OCI-LY3 (cell line): ENCODE measurements at regions not wholly inside any gene's neighbourhood (a gene's known extent, or its start where the extent isn't known, plus 50 kb on each side); places are given as distances from the start of the nearest gene placed in this dataset.

Source experiments
- H2AFZ ChIP-seq: fragments of 200-600, 300-600 bp; shearing (Covaris generic); 2 replicates; pipeline ENCODE4 v1.6.0; 2014; ENCODE audit warnings: antibody characterized with exemption, low read depth, low read length
- H3K27ac ChIP-seq: fragments of 200-600, 300-600 bp; sonication (generic); 2 replicates; pipeline ENCODE4 v1.5.1; 2014; ENCODE audit warnings: mild to moderate bottlenecking, low read length, moderate library complexity, mixed read lengths
- H3K27me3 ChIP-seq: fragments of 200-600, 300-600 bp; sonication (generic); 2 replicates; pipeline ENCODE4 v1.6.1; 2014; ENCODE audit warnings: low read depth, low read length, mixed read lengths
- H3K36me3 ChIP-seq: fragments of 200-600, 300-600 bp; sonication (generic); replicated peaks from 2 replicates; pipeline ENCODE3; 2014; ENCODE audit warnings: low read depth, low read length, mixed read lengths
- H3K4me1 ChIP-seq: fragments of 300-600, 200-600 bp; sonication (generic); 2 replicates; pipeline ENCODE4 v1.6.1; 2014; ENCODE audit warnings: low read length, mixed read lengths
- H3K4me2 ChIP-seq: fragments of 200-600, 300-600 bp; sonication (generic); 2 replicates; pipeline ENCODE4 v1.6.1; 2014; ENCODE audit warnings: low read length, mixed read lengths
- H3K4me3 ChIP-seq: fragments of 300-600, 200-600 bp; sonication (generic); 2 replicates; pipeline ENCODE4 v1.5.1; 2014; ENCODE audit warnings: antibody characterized with exemption, mild to moderate bottlenecking, low read length, moderate library complexity
- H3K79me2 ChIP-seq: fragments of 300-600, 200-600 bp; shearing (Covaris generic); 2 replicates; pipeline ENCODE4 v1.6.1; 2014; ENCODE audit warnings: mild to moderate bottlenecking, low read length, mixed read lengths
- H3K9ac ChIP-seq: fragments of 300-600, 200-600 bp; shearing (Covaris generic); 2 replicates; pipeline ENCODE4 v1.6.0; 2014; ENCODE audit warnings: mild to moderate bottlenecking, low read length, moderate library complexity
- H3K9me3 ChIP-seq: fragments of 200-600, 300-600 bp; shearing (Covaris generic); 2 replicates; pipeline ENCODE4 v1.6.1; 2014; ENCODE audit warnings: low read length, mixed read lengths; ENCODE audit not compliant: insufficient read depth
- H4K20me1 ChIP-seq: fragments of 200-600, 300-600 bp; sonication (generic); 2 replicates; pipeline ENCODE4 v1.6.1; 2016; ENCODE audit warnings: low read length, mixed read lengths; ENCODE audit not compliant: insufficient read depth
- CTCF ChIP-seq: fragments of 200-600, 300-600 bp; sonication (generic); IDR thresholded peaks from 2 replicates; pipeline ENCODE4 v1.5.1; 2014; ENCODE audit warnings: antibody characterized with exemption, low read length, low read depth
- EZH2phosphoT487 ChIP-seq: fragments of 200-600 bp; shearing (Covaris generic); IDR thresholded peaks from 2 replicates; pipeline ENCODE4 v1.6.1; 2018; ENCODE audit warnings: antibody characterized with exemption, mixed run types, low read depth

DNA sequence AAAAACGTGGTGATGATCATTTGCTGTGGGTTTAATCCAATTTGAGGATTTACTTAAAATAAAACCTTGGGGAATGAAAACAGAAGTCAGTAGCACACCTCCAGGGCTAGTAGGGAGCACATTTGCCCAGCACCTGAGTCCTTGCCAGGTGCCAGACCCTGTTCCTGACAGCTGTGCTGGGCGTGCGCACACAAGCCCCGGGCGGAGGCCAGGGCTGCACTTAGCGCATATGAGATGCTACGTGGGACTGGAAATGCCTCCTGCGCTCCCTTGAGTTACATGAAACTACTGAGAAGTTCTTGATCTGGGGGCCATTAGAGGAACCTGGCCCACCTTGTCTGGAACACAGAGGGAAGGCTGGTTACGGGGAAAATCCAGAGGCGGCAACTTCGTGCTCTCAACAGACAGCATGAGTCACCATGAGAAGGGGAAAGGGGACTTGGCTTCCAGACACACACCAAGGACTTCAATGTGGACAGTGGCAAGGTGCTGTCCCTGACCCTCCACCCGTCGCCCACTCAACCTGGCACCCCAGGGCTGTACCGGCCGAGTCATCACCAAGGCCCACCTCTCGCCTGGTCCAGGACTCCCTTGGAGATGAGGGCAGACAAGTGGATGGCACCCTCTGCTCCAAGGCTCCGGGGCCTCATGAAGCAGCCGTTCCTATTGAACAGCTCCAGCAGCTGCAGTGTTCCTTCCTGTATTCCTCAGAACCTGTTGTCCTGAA is 1468.6 kb downstream of the BRD1 start:
- H3K27me3 ChIP-seq = peaks cover 3% of the 10 kb centered on the region; the same call in 1 of the 2 replicates
- TF ChIP-seq CTCF (no peak), EZH2phosphoT487 (no peak)
- no peak overlapping the region for H3K4me2 ChIP-seq
- H3K9me3 ChIP-seq = no peaks in the 10 kb centered on the region
- H4K20me1 ChIP-seq = no peaks in the 10 kb centered on the region
- H3K79me2 ChIP-seq = no peaks in the 10 kb centered on the region
- no peak overlapping the region for H2AFZ ChIP-seq
- H3K27ac ChIP-seq = no peak overlapping the region
- H3K4me3 ChIP-seq = no peak overlapping the region
- H3K4me1 ChIP-seq = no peaks in the 10 kb centered on the region
- no peak overlapping the region for H3K9ac ChIP-seq
- no peaks in the 10 kb centered on the region for H3K36me3 ChIP-seq

DNA sequence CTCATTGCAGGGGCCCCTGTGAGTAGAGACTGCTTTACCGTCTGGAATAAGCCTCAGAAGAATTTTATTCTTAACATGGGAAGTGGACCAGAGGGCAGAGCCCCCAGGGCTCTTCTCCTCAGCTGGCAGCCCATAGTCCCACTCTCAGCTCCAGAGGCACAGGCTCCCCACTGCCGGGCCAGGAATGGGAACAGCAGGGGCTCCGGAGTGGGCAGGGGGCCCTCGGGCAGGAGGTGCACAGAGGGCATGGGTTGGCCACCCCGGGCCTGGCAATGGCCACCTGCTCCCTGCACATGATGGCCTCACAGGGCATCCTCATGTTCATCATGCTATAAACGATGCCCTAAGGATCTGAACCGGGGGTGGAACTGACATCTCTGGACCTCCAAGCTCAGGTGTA is 1469.7 kb downstream of the BRD1 start:
- Histone ChIP-seq H3K4me3 (no peak overlapping the region), H2AFZ (no peak overlapping the region), H3K27ac (no peak overlapping the region), H3K9ac (no peak overlapping the region), H3K4me1 (no peaks in the 10 kb centered on the region), H3K9me3 (no peaks in the 10 kb centered on the region), H3K4me2 (no peak overlapping the region), H3K27me3 (peaks cover 5% of the 10 kb centered on the region; the same call in 1 of the 2 replicates), H3K79me2 (no peaks in the 10 kb centered on the region), H3K36me3 (no peaks in the 10 kb centered on the region), H4K20me1 (no peaks in the 10 kb centered on the region)
- no peak for TF ChIP-seq CTCF
- TF ChIP-seq EZH2phosphoT487 = no peak

- Histone ChIP-seq H3K4me2 (no peak overlapping the region), H3K9me3 (no peaks in the 10 kb centered on the region), H4K20me1 (no peaks in the 10 kb centered on the region), H3K27ac (no peak overlapping the region), H3K4me1 (no peaks in the 10 kb centered on the region), H3K79me2 (no peaks in the 10 kb centered on the region), H3K4me3 (no peak overlapping the region), H3K36me3 (no peaks in the 10 kb centered on the region), H3K27me3 (peaks cover 5% of the 10 kb centered on the region; the same call in 1 of the 2 replicates), H2AFZ (no peak overlapping the region), H3K9ac (no peak overlapping the region)
- TF ChIP-seq EZH2phosphoT487 (no peak), CTCF (no peak)
Measured at GRCh38 chr22:48357196-48357595, 1470.5 kb downstream of the BRD1 start.

- Histone ChIP-seq H3K4me2 (no peak overlapping the region), H3K9ac (no peak overlapping the region), H4K20me1 (no peaks in the 10 kb centered on the region), H3K4me1 (no peaks in the 10 kb centered on the region), H3K27me3 (peaks cover 5% of the 10 kb centered on the region; the same call in 1 of the 2 replicates), H3K36me3 (no peaks in the 10 kb centered on the region), H3K4me3 (no peak overlapping the region), H3K27ac (no peak overlapping the region), H3K79me2 (no peaks in the 10 kb centered on the region), H3K9me3 (no peaks in the 10 kb centered on the region), H2AFZ (no peak overlapping the region)
- no peak for TF ChIP-seq CTCF
- no peak for TF ChIP-seq EZH2phosphoT487
Measured at GRCh38 chr22:48356731-48357130, 1470.9 kb downstream of the BRD1 start.
